ENCODE measurements at regions not wholly inside any gene's neighbourhood (a gene's known extent, or its start where the extent isn't known, plus 50 kb on each side); places are given as distances from the start of the nearest gene placed in this dataset.
"Not testable (repeated sequence)": the region's sequence is repeated elsewhere in the genome, so short reads cannot be mapped to it uniquely, and the experiment has no call there.

DNA sequence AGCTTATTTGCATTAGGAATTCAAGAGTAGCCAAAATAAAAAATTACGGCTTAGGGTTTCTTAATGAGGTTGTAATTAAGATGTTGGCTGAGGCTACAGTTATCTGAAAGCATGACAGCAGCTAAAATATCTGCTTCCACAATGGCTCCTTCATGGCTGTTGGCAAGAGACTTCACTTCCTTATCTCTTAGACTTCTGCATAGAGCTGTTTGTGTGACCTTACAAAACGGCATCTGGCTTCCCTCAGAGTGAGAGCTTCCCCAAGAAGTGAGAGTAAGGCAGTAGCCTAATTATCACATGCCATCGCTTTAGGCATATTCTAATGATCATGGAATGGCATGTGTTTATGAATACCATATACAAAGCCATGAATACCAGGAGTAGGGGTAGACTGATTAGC, 57.6 kb downstream of the CCDC59 start:
- no peak overlapping the region for H3K4me3 ChIP-seq (ENCODE audit: low read depth in 1 of 3, low read length in 3 of 3)
- H3K27me3 ChIP-seq (ENCODE audit: control insufficient read depth in 3 of 3, insufficient read depth in 3 of 3, low read length in 3 of 3) = no peaks in the 10 kb centered on the region
- FAIRE-seq = no peak
- no peaks in the 10 kb centered on the region for H3K36me3 ChIP-seq (ENCODE audit: control insufficient read depth in 3 of 3, insufficient read depth in 2 of 3, low read depth in 1 of 3, low read length in 3 of 3)
- no peak for DNase-seq
- no peaks in the 10 kb centered on the region for H3K4me1 ChIP-seq (ENCODE audit: control insufficient read depth in 3 of 3, insufficient read depth in 2 of 3, low read depth in 1 of 3, low read length in 2 of 3)
- no peak overlapping the region for H3K27ac ChIP-seq (ENCODE audit: low read depth in 1 of 3, low read length in 2 of 3)
- WGBS, 3 donors = 27 to 34% (median 33%) methylated on average over 3 of the region's 3 CpGs
- H3K9me3 ChIP-seq (ENCODE audit: control insufficient read depth in 2 of 2, insufficient read depth in 1 of 2, low read depth in 1 of 2, low read length in 1 of 2) = no peaks in the 10 kb centered on the region

- H3K27ac ChIP-seq (ENCODE audit: low read depth in 1 of 3, low read length in 2 of 3) = no peak overlapping the region
- 11 to 17% (median 15%) methylated on average over 2 of the region's 2 CpGs for WGBS, 3 donors
Observed at GRCh38 chr12:82299319-82300025, 58.7 kb downstream of the CCDC59 start.

DNA sequence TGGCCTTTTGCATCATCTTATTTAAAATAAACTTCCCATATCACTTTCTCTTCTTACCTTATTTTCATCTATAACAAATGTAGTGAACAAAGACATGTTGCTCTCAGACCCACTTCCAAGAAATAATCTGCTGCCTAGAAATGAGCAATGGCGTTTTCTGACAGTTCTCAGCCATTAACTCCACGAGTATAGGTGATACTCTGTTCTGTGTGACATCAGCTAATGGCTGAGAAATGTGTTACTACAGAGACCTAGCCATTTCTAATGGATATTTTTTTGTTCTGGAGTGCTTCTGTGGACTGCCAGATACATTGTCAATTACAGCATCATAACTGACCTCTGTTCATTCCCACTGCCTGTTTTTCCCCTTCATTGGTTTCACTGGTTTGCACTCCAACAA, 67.8 kb downstream of the CCDC59 start:
- no peak overlapping the region for H3K4me3 ChIP-seq (ENCODE audit: low read depth in 1 of 3, low read length in 3 of 3)
- H3K27me3 ChIP-seq (ENCODE audit: control insufficient read depth in 3 of 3, insufficient read depth in 3 of 3, low read length in 3 of 3) = no peaks in the 10 kb centered on the region
- no peaks in the 10 kb centered on the region for H3K9me3 ChIP-seq (ENCODE audit: control insufficient read depth in 2 of 2, insufficient read depth in 1 of 2, low read depth in 1 of 2, low read length in 1 of 2)
- no peaks in the 10 kb centered on the region for H3K36me3 ChIP-seq (ENCODE audit: control insufficient read depth in 3 of 3, insufficient read depth in 2 of 3, low read depth in 1 of 3, low read length in 3 of 3)
- H3K27ac ChIP-seq (ENCODE audit: low read depth in 1 of 3, low read length in 2 of 3) = no peak overlapping the region
- H3K4me1 ChIP-seq (ENCODE audit: control insufficient read depth in 3 of 3, insufficient read depth in 2 of 3, low read depth in 1 of 3, low read length in 2 of 3) = no peaks in the 10 kb centered on the region
- no peak for DNase-seq
- 27 to 45% (median 27%) methylated on average over 2 of the region's 2 CpGs for WGBS, 3 donors
- no peak for FAIRE-seq

More at GRCh38 chr12:82299319-82300025, 58.7 kb downstream of the CCDC59 start:
- Histone ChIP-seq H3K9me3 (ENCODE audit: control insufficient read depth in 2 of 2, insufficient read depth in 1 of 2, low read depth in 1 of 2, low read length in 1 of 2) (no peaks in the 10 kb centered on the region), H3K4me1 (ENCODE audit: control insufficient read depth in 3 of 3, insufficient read depth in 2 of 3, low read depth in 1 of 3, low read length in 2 of 3) (no peaks in the 10 kb centered on the region), H3K27me3 (ENCODE audit: control insufficient read depth in 3 of 3, insufficient read depth in 3 of 3, low read length in 3 of 3) (no peaks in the 10 kb centered on the region), H3K36me3 (ENCODE audit: control insufficient read depth in 3 of 3, insufficient read depth in 2 of 3, low read depth in 1 of 3, low read length in 3 of 3) (no peaks in the 10 kb centered on the region), H3K4me3 (ENCODE audit: low read depth in 1 of 3, low read length in 3 of 3) (no peak overlapping the region)
- DNase-seq (no peak), FAIRE-seq (no peak)

DNA sequence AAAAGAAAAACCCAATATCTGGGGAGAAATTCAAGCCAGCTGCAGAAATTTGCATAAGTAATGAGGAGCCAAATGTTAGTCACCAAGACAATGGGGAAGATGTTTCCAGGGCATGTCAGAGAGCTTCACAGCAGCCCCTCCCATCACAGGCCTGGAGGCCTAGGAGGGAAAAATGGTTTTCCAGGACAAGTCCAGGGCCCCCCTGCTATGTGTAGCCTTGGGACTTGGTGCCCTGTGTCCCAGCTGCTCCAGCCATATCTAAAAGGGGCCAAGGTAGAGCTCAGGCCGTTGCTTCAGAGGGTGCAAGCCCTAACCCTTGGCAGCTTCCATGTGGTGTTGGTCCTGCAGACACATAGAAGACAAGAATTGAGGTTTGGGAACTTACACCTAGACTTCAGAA, 76.9 kb downstream of the CCDC59 start:
- not testable (repeated sequence) for H3K36me3 ChIP-seq (ENCODE audit: control insufficient read depth in 3 of 3, insufficient read depth in 2 of 3, low read depth in 1 of 3, low read length in 3 of 3); H3K27me3 ChIP-seq (ENCODE audit: control insufficient read depth in 3 of 3, insufficient read depth in 3 of 3, low read length in 3 of 3); FAIRE-seq; H3K4me1 ChIP-seq (ENCODE audit: control insufficient read depth in 3 of 3, insufficient read depth in 2 of 3, low read depth in 1 of 3, low read length in 2 of 3); DNase-seq; H3K4me3 ChIP-seq (ENCODE audit: low read depth in 1 of 3, low read length in 3 of 3); H3K27ac ChIP-seq (ENCODE audit: low read depth in 1 of 3, low read length in 2 of 3)
- 0 to 1% (median 0%) methylated on average over 1 of the region's 1 CpG for WGBS, 3 donors
- H3K9me3 ChIP-seq (ENCODE audit: control insufficient read depth in 2 of 2, insufficient read depth in 1 of 2, low read depth in 1 of 2, low read length in 1 of 2) = peaks cover 0 to 12% of the 10 kb centered on the region in 2 donors

DNA sequence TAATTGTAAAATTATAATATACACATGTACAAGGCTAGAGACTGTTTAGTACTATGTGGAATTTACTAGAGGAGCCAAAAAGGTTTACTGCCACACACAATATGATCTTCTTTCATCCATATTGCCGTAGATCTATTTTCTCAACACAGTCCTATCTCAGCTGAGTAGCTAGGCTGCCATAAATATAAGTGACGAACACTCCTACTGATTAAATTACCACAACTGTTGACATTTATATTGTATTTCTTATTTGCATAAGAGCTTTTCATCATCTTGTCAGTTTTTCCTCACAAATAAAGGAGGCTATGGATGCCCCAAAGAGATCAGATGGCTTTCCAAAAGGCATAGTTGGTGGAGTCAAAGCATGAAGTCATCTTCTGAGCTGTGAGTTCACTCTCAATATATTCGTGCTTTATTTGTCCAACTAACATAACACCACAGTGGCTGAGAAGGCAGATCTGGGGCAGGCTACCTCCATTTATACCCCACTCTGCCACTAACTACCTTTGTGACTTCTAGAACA, 78.6 kb downstream of the CCDC59 start:
- Histone ChIP-seq H3K36me3 (ENCODE audit: control insufficient read depth in 3 of 3, insufficient read depth in 2 of 3, low read depth in 1 of 3, low read length in 3 of 3) (no peaks in the 10 kb centered on the region), H3K4me1 (ENCODE audit: control insufficient read depth in 3 of 3, insufficient read depth in 2 of 3, low read depth in 1 of 3, low read length in 2 of 3) (no peaks in the 10 kb centered on the region), H3K4me3 (ENCODE audit: low read depth in 1 of 3, low read length in 3 of 3) (no peak overlapping the region), H3K27ac (ENCODE audit: low read depth in 1 of 3, low read length in 2 of 3) (no peak overlapping the region), H3K9me3 (ENCODE audit: control insufficient read depth in 2 of 2, insufficient read depth in 1 of 2, low read depth in 1 of 2, low read length in 1 of 2) (peaks cover 0 to 12% of the 10 kb centered on the region in 2 donors), H3K27me3 (ENCODE audit: control insufficient read depth in 3 of 3, insufficient read depth in 3 of 3, low read length in 3 of 3) (no peaks in the 10 kb centered on the region)
- 39 to 63% (median 46%) methylated on average over 3 of the region's 3 CpGs for WGBS, 3 donors
- no peak for FAIRE-seq
- no peak for DNase-seq

GRCh38 chr12:82277582-82277981, 80.6 kb downstream of the CCDC59 start:
- DNase-seq = no peak
- Histone ChIP-seq H3K4me3 (ENCODE audit: low read depth in 1 of 3, low read length in 3 of 3) (no peak overlapping the region), H3K27me3 (ENCODE audit: control insufficient read depth in 3 of 3, insufficient read depth in 3 of 3, low read length in 3 of 3) (no peaks in the 10 kb centered on the region), H3K36me3 (ENCODE audit: control insufficient read depth in 3 of 3, insufficient read depth in 2 of 3, low read depth in 1 of 3, low read length in 3 of 3) (no peaks in the 10 kb centered on the region), H3K4me1 (ENCODE audit: control insufficient read depth in 3 of 3, insufficient read depth in 2 of 3, low read depth in 1 of 3, low read length in 2 of 3) (no peaks in the 10 kb centered on the region), H3K9me3 (ENCODE audit: control insufficient read depth in 2 of 2, insufficient read depth in 1 of 2, low read depth in 1 of 2, low read length in 1 of 2) (peaks cover 0 to 12% of the 10 kb centered on the region in 2 donors), H3K27ac (ENCODE audit: low read depth in 1 of 3, low read length in 2 of 3) (no peak overlapping the region)
- 69 to 74% (median 70%) methylated on average over 4 of the region's 4 CpGs for WGBS, 3 donors
- no peak for FAIRE-seq

DNA sequence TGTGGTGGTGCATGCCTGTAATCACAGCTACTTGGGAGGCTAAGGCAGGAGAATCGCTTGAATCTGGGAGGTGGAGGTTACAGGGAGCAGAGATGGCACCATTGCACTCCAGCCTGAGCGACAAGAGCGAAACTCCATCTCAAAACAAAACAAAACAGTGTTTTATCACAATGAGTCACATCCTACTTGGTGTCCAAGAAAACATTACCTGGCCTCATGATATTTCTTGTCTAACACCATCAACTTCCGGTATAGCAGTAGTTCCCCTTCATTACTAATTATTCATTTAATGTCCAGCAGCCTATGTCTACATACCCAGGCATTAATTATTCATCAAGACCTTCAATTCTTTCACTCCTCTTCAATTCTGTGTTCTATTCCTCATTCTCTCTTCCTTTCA, 115.5 kb downstream of the CCDC59 start:
- H3K27ac ChIP-seq (ENCODE audit: low read depth in 1 of 3, low read length in 2 of 3) = no peak overlapping the region
- no peak overlapping the region for H3K4me3 ChIP-seq (ENCODE audit: low read depth in 1 of 3, low read length in 3 of 3)
- DNase-seq (no peak), FAIRE-seq (no peak)
- WGBS, 3 donors = 80 to 83% (median 82%) methylated on average over 4 of the region's 4 CpGs
- H3K4me1 ChIP-seq (ENCODE audit: control insufficient read depth in 3 of 3, insufficient read depth in 2 of 3, low read depth in 1 of 3, low read length in 2 of 3) = no peaks in the 10 kb centered on the region
- no peaks in the 10 kb centered on the region for H3K27me3 ChIP-seq (ENCODE audit: control insufficient read depth in 3 of 3, insufficient read depth in 3 of 3, low read length in 3 of 3)
- H3K36me3 ChIP-seq (ENCODE audit: control insufficient read depth in 3 of 3, insufficient read depth in 2 of 3, low read depth in 1 of 3, low read length in 3 of 3) = no peaks in the 10 kb centered on the region
- H3K9me3 ChIP-seq (ENCODE audit: control insufficient read depth in 2 of 2, insufficient read depth in 1 of 2, low read depth in 1 of 2, low read length in 1 of 2) = peaks cover 0 to 2% of the 10 kb centered on the region in 2 donors

GRCh38 chr12:82225871-82226270, 132.3 kb downstream of the CCDC59 start:
- Histone ChIP-seq H3K36me3 (ENCODE audit: control insufficient read depth in 3 of 3, insufficient read depth in 2 of 3, low read depth in 1 of 3, low read length in 3 of 3) (no peaks in the 10 kb centered on the region), H3K9me3 (ENCODE audit: control insufficient read depth in 2 of 2, insufficient read depth in 1 of 2, low read depth in 1 of 2, low read length in 1 of 2) (no peaks in the 10 kb centered on the region), H3K4me1 (ENCODE audit: control insufficient read depth in 3 of 3, insufficient read depth in 2 of 3, low read depth in 1 of 3, low read length in 2 of 3) (no peaks in the 10 kb centered on the region), H3K27me3 (ENCODE audit: control insufficient read depth in 3 of 3, insufficient read depth in 3 of 3, low read length in 3 of 3) (no peaks in the 10 kb centered on the region), H3K27ac (ENCODE audit: low read depth in 1 of 3, low read length in 2 of 3) (no peak overlapping the region), H3K4me3 (ENCODE audit: low read depth in 1 of 3, low read length in 3 of 3) (no peak overlapping the region)
- DNase-seq (no peak), FAIRE-seq (no peak)

- no peak overlapping the region for H3K4me3 ChIP-seq (ENCODE audit: low read depth in 1 of 3, low read length in 3 of 3)
- no peaks in the 10 kb centered on the region for H3K4me1 ChIP-seq (ENCODE audit: control insufficient read depth in 3 of 3, insufficient read depth in 2 of 3, low read depth in 1 of 3, low read length in 2 of 3)
- no peak overlapping the region for H3K27ac ChIP-seq (ENCODE audit: low read depth in 1 of 3, low read length in 2 of 3)
- no peaks in the 10 kb centered on the region for H3K27me3 ChIP-seq (ENCODE audit: control insufficient read depth in 3 of 3, insufficient read depth in 3 of 3, low read length in 3 of 3)
- DNase-seq (no peak), FAIRE-seq (no peak)
- WGBS, 3 donors = 84 to 86% (median 85%) methylated on average over 4 of the region's 4 CpGs
- no peaks in the 10 kb centered on the region for H3K9me3 ChIP-seq (ENCODE audit: control insufficient read depth in 2 of 2, insufficient read depth in 1 of 2, low read depth in 1 of 2, low read length in 1 of 2)
- no peaks in the 10 kb centered on the region for H3K36me3 ChIP-seq (ENCODE audit: control insufficient read depth in 3 of 3, insufficient read depth in 2 of 3, low read depth in 1 of 3, low read length in 3 of 3)
Observed at GRCh38 chr12:82223426-82223825, 134.8 kb downstream of the CCDC59 start.

Data from small intestine (tissue), 7 donors.